Breast epithelium (tissue), 4 donors: ENCODE measurements at regions not wholly inside any gene's neighbourhood (a gene's known extent, or its start where the extent isn't known, plus 50 kb on each side); places are given as distances from the start of the nearest gene placed in this dataset.

Experiments
- DNase-seq, 2 donors: peaks; one replicate each; pipeline ENCODE4 v3.0.0-alpha.2; 2019; ENCODE audit warnings: low spot score in 2 of 2
- H3K27ac ChIP-seq, 2 donors: fragments of 200-600 bp; sonication (generic) in 1 of 2; one replicate each; pipeline ENCODE4 v1.5.1; 2016 to 2019; ENCODE audit warnings: mild to moderate bottlenecking in 1 of 2
- H3K27me3 ChIP-seq, 2 donors: fragments of 200-600 bp; sonication (generic) in 1 of 2; one replicate each; pipeline versions ENCODE4 v1.5.1 to v1.6.0; 2017 to 2019; ENCODE audit warnings: control low read depth in 1 of 2, mild to moderate bottlenecking in 1 of 2
- H3K36me3 ChIP-seq: fragments of 200-600 bp; one replicate; pipeline ENCODE4 v1.5.1; 2019
- H3K4me1 ChIP-seq, 2 donors: fragments of 200-600 bp; sonication (generic); one replicate each; pipeline ENCODE4 v1.5.1; 2016 to 2019; ENCODE audit warnings: control low read depth in 1 of 2
- H3K4me3 ChIP-seq, 3 donors: fragments of 200-600 bp; sonication (generic); 1 replicate in 2 of 3; 2 replicates in 1 of 3; pipeline ENCODE4 v1.5.1; 2016 to 2019; ENCODE audit warnings: mild to moderate bottlenecking in 3 of 3, moderate library complexity in 2 of 3
- H3K9me3 ChIP-seq, 2 donors: fragments of 200-600 bp; sonication (generic) in 1 of 2; one replicate each; pipeline ENCODE4 v1.5.1; 2016 to 2019; ENCODE audit warnings: control low read depth in 1 of 2
- POLR2A ChIP-seq: fragments of 450-650 bp; IDR thresholded peaks from one replicate; pipeline ENCODE4 v1.6.1; 2016; ENCODE audit warnings: antibody characterized with exemption, mild to moderate bottlenecking, moderate library complexity
- POLR2AphosphoS5 ChIP-seq, 3 donors: sonication (generic); formaldehyde crosslinking; IDR thresholded peaks; one replicate each; pipeline ENCODE4 v1.6.1; 2017; ENCODE audit warnings: antibody characterized with exemption in 3 of 3
- intact Hi-C: fragments of 100-400 bp; cut with DNase I; formaldehyde crosslinking; loops from one replicate; pipeline ENCODE4 v1.15.1; 2023; ENCODE audit warnings: low total_unique reads
- TF ChIP-seq, protein P1 (sequence below), 3 donors: fragments of 450-650 bp; IDR thresholded peaks; one replicate each; pipeline ENCODE4 v1.5.1; 2016 to 2017; ENCODE audit warnings: antibody characterized with exemption in 3 of 3, mild to moderate bottlenecking in 3 of 3, moderate library complexity in 3 of 3

DNA sequence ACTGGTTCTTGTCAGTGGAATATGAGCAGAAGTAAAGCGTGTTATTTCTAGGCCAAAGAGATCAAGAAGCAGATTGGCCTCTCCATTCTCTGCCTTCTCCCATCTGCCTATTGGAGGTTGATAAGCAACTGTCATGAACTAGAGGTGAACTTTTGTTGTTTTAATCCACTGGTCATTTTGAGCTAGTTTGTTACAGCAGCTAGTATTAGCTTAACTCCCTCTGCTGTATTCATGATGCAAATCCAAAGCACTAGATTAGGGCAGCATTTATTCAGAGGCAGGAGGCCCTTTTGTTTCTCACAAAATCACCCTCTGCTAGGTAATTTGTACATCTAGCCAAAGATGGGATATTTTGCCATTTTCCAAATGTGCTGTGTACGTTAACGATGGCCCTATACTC is 97.3 kb upstream of the DPT start:
- H3K27ac ChIP-seq, result no peak overlapping the region
- TF ChIP-seq POLR2AphosphoS5 (IDR thresholded peaks at IDR 0.05) (no peak), POLR2A (no peak)
- DNase-seq, result no peak
- no peaks in the 10 kb centered on the region for H3K36me3 ChIP-seq
- intact Hi-C loops, result no loop called here
- H3K4me1 ChIP-seq, result no peaks in the 10 kb centered on the region
- H3K4me3 ChIP-seq, result no peak overlapping the region
- no peaks in the 10 kb centered on the region for H3K27me3 ChIP-seq
- no peaks in the 10 kb centered on the region for H3K9me3 ChIP-seq

DNA sequence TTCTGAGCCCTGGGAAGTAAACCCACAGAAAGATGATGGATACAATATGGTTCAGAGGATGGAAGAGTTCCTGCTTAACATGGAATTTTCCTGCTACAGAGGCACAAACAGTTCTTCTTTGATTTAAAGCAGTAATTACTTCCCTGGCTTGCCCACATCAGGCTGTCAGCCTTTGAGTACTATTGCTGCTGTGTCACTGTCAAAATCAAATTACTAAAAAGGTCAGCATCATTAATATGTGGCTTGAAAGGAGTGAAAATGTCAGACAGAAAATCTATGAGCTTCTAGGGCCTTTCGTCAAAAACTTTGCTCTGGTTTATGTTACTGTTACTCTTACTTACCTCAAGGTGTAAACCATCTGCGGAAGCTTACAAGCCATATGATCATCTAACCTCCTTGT is 98.6 kb upstream of the DPT start:
- Histone ChIP-seq H3K4me3 (no peak overlapping the region), H3K36me3 (no peaks in the 10 kb centered on the region), H3K4me1 (no peaks in the 10 kb centered on the region), H3K27ac (no peak overlapping the region), H3K9me3 (no peaks in the 10 kb centered on the region), H3K27me3 (no peaks in the 10 kb centered on the region)
- intact Hi-C loops, result no loop called here
- DNase-seq, result no peak
- TF ChIP-seq POLR2A (no peak), POLR2AphosphoS5 (IDR thresholded peaks at IDR 0.05) (no peak)
- TF ChIP-seq, protein P1, sequence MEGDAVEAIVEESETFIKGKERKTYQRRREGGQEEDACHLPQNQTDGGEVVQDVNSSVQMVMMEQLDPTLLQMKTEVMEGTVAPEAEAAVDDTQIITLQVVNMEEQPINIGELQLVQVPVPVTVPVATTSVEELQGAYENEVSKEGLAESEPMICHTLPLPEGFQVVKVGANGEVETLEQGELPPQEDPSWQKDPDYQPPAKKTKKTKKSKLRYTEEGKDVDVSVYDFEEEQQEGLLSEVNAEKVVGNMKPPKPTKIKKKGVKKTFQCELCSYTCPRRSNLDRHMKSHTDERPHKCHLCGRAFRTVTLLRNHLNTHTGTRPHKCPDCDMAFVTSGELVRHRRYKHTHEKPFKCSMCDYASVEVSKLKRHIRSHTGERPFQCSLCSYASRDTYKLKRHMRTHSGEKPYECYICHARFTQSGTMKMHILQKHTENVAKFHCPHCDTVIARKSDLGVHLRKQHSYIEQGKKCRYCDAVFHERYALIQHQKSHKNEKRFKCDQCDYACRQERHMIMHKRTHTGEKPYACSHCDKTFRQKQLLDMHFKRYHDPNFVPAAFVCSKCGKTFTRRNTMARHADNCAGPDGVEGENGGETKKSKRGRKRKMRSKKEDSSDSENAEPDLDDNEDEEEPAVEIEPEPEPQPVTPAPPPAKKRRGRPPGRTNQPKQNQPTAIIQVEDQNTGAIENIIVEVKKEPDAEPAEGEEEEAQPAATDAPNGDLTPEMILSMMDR (IDR thresholded peaks at IDR 0.05), result no peak

DNA sequence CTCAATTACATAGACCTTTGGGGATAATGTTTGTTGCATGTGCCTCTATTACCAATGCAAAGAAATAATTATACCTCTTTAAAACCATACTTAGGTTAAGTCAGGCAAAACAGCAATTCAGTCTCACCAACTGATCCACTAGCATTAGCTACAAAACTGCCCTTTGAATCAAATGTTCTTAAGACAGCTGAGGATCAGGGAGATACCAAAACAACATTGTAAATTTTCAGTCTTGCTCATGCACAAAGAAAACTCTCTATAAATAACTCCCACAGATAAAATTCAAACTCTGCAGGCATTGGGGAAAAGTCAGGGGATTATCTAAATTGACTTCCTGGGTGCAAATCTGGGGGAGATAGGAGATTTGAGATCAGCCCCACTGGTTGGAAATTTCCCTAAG is 100.9 kb upstream of the DPT start:
- Histone ChIP-seq H3K4me1 (no peaks in the 10 kb centered on the region), H3K36me3 (no peaks in the 10 kb centered on the region), H3K4me3 (no peak overlapping the region), H3K9me3 (no peaks in the 10 kb centered on the region), H3K27me3 (no peaks in the 10 kb centered on the region), H3K27ac (no peak overlapping the region)
- DNase-seq, result no peak
- intact Hi-C loops, result no loop called here
- TF ChIP-seq, protein P1 (IDR thresholded peaks at IDR 0.05), result no peak

DNA sequence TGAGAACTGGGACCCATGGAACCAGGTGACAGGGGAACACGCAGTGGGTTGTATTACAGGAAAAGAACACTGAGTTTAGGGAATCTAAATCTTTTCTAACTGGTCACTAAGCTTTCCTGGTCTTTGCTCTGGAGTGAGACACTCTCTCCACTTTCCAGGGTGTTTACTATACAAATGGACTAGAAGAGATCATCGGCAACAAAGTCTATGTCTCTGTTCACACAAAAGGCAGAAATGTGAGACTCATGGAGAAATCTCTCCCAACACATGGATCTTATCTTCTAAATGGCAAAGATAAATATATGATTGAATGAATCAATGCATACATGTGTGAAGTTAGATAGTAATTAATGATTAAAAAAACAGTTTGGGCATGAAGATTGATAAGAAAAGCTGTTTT is 101.6 kb upstream of the DPT start:
- Histone ChIP-seq H3K36me3 (no peaks in the 10 kb centered on the region), H3K4me1 (no peaks in the 10 kb centered on the region), H3K27ac (no peak overlapping the region), H3K9me3 (no peaks in the 10 kb centered on the region), H3K27me3 (no peaks in the 10 kb centered on the region), H3K4me3 (no peak overlapping the region)
- TF ChIP-seq, protein P1 (IDR thresholded peaks at IDR 0.05), result no peak
- TF ChIP-seq POLR2A (no peak), POLR2AphosphoS5 (IDR thresholded peaks at IDR 0.05) (no peak)
- DNase-seq, result no peak
- intact Hi-C loops, result no loop called here

DNA sequence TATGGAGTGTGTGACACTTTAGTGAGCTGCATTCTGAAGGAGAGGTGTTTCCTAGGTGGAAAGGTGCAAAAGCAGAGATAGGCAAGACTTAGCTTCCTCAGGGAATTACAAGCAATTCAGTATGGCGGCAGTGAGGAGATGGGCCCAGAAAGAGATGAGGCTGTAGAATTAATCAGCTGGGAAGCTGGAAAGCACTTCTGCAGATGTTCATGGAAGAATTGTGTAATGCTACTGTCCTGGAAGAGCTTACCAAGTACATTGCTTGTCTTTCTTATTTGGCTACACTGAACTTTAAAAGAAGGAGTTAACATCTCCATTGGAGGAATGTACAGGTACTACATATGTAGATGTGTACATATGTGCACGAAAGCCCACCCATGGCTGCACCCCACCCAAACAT is 103.7 kb upstream of the DPT start:
- no peaks in the 10 kb centered on the region for H3K36me3 ChIP-seq
- H3K4me1 ChIP-seq, result no peaks in the 10 kb centered on the region
- no peaks in the 10 kb centered on the region for H3K9me3 ChIP-seq
- intact Hi-C loops, result no loop called here
- no peak overlapping the region for H3K4me3 ChIP-seq
- TF ChIP-seq, protein P1 (IDR thresholded peaks at IDR 0.05), result no peak
- no peak for TF ChIP-seq POLR2AphosphoS5 (IDR thresholded peaks at IDR 0.05)
- no peak for TF ChIP-seq POLR2A
- no peak overlapping the region for H3K27ac ChIP-seq
- H3K27me3 ChIP-seq, result no peaks in the 10 kb centered on the region
- no peak for DNase-seq

DNA sequence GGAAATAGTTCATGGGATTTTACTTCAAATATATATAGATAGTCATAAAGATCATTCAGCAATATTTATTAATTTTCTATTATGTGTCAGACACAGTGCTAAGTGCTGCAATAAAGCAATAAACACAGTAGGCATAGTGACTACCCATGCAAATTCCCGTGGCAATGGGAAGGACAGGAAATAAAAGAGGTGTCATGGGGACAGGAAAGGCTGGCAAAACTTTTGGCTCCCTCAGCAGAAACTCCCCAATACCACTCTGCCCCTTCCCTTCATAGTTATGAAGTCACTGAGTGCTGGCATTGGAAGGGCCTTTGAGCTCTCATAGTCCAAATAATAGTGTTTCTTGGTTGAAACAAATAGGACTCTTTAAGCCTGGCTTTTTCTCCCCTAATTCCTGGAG is 104.4 kb upstream of the DPT start:
- Histone ChIP-seq H3K4me3 (no peak overlapping the region), H3K36me3 (no peaks in the 10 kb centered on the region), H3K27me3 (no peaks in the 10 kb centered on the region), H3K27ac (no peak overlapping the region), H3K9me3 (no peaks in the 10 kb centered on the region), H3K4me1 (no peaks in the 10 kb centered on the region)
- TF ChIP-seq, protein P1 (IDR thresholded peaks at IDR 0.05), result no peak
- TF ChIP-seq POLR2AphosphoS5 (IDR thresholded peaks at IDR 0.05) (no peak), POLR2A (no peak)
- no peak for DNase-seq
- intact Hi-C loops, result no loop called here
